ENCODE measurements at regions not wholly inside any gene's neighbourhood (a gene's known extent, or its start where the extent isn't known, plus 50 kb on each side); places are given as distances from the start of the nearest gene placed in this dataset.

- no peak for TF ChIP-seq CTCF (IDR thresholded peaks at IDR 0.05)
- no peak for TF ChIP-seq POLR2AphosphoS5 (IDR thresholded peaks at IDR 0.05)
- TF ChIP-seq POLR2A (IDR thresholded peaks at IDR 0.05): no peak
These were observed 146.9 kb downstream of the TDRD15 start for GRCh38 chr2:21270708-21271122.
